ENCODE measurements at regions not wholly inside any gene's neighbourhood (a gene's known extent, or its start where the extent isn't known, plus 50 kb on each side); places are given as distances from the start of the nearest gene placed in this dataset.

DNA sequence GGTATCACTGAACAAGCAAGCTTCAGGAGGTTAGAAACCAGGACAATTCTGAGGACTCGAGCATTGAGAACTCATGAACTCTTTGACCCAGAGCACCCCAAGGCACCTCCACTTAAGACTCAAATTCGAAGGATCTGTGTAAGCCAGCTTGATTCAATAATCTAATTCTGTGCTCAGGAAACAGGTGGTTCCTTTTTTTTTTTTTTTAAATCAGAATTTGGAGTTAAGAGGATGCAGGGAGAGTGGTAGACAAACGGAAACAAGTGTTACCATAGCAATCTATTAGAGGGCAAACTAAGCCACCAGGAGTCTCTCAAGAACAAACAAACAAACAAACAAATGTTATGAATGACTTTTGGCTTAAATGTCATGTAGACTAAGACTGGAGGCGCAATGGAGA lies 53.8 kb upstream of the DPH5 start:
- TF ChIP-seq, protein P1, sequence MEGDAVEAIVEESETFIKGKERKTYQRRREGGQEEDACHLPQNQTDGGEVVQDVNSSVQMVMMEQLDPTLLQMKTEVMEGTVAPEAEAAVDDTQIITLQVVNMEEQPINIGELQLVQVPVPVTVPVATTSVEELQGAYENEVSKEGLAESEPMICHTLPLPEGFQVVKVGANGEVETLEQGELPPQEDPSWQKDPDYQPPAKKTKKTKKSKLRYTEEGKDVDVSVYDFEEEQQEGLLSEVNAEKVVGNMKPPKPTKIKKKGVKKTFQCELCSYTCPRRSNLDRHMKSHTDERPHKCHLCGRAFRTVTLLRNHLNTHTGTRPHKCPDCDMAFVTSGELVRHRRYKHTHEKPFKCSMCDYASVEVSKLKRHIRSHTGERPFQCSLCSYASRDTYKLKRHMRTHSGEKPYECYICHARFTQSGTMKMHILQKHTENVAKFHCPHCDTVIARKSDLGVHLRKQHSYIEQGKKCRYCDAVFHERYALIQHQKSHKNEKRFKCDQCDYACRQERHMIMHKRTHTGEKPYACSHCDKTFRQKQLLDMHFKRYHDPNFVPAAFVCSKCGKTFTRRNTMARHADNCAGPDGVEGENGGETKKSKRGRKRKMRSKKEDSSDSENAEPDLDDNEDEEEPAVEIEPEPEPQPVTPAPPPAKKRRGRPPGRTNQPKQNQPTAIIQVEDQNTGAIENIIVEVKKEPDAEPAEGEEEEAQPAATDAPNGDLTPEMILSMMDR (conservative IDR thresholded peaks at IDR 0.05), result no peak
- no peak for TF ChIP-seq ZFX (IDR thresholded peaks at IDR 0.05)
